CD1c-positive myeloid dendritic cell (primary cell): ENCODE measurements at regions not wholly inside any gene's neighbourhood (a gene's known extent, or its start where the extent isn't known, plus 50 kb on each side); places are given as distances from the start of the nearest gene placed in this dataset.
"Not testable (repeated sequence)": the region's sequence is repeated elsewhere in the genome, so short reads cannot be mapped to it uniquely, and the experiment has no call there.

ENCODE experiments used
- DNase-seq: peaks from one replicate; pipeline ENCODE4 v3.0.0-alpha.2; 2016; ENCODE audit errors: extremely low spot score

GRCh38 chr3:89747541-89748278 is 640.3 kb downstream of the EPHA3 start:
- not testable (repeated sequence) for DNase-seq

- no peak for DNase-seq
These were observed 655.0 kb downstream of the EPHA3 start for GRCh38 chr3:89762405-89762804.

GRCh38 chr3:89783341-89783927 is 676.0 kb downstream of the EPHA3 start:
- DNase-seq, result no peak

GRCh38 chr3:89787485-89787884 is 680.1 kb downstream of the EPHA3 start:
- DNase-seq, result no peak

GRCh38 chr3:89787979-89788378 is 680.6 kb downstream of the EPHA3 start:
- DNase-seq, result no peak

GRCh38 chr3:89795506-89795905 is 688.1 kb downstream of the EPHA3 start:
- DNase-seq, result no peak

- DNase-seq, result no peak
These were observed 695.5 kb downstream of the EPHA3 start for GRCh38 chr3:89802881-89803280.

GRCh38 chr3:89803711-89804110 is 696.3 kb downstream of the EPHA3 start:
- no peak for DNase-seq

- no peak for DNase-seq
These were observed 698.7 kb downstream of the EPHA3 start for GRCh38 chr3:89806166-89806565.

GRCh38 chr3:89808680-89809197 is 701.3 kb downstream of the EPHA3 start:
- no peak for DNase-seq

- no peak for DNase-seq
These were observed 706.1 kb downstream of the EPHA3 start for GRCh38 chr3:89813500-89813899.

- no peak for DNase-seq
These were observed 733.6 kb downstream of the EPHA3 start for GRCh38 chr3:89841041-89841440.

GRCh38 chr3:89845053-89845452 is 737.6 kb downstream of the EPHA3 start:
- DNase-seq, result no peak

GRCh38 chr3:89847955-89848354 is 740.5 kb downstream of the EPHA3 start:
- no peak for DNase-seq

GRCh38 chr3:89851974-89852621 is 744.7 kb downstream of the EPHA3 start:
- no peak for DNase-seq

GRCh38 chr3:89859757-89860156 is 752.3 kb downstream of the EPHA3 start:
- DNase-seq, result no peak

GRCh38 chr3:89867286-89867685 is 759.9 kb downstream of the EPHA3 start:
- DNase-seq, result no peak

GRCh38 chr3:89876116-89876515 is 768.7 kb downstream of the EPHA3 start:
- no peak for DNase-seq

- DNase-seq, result no peak
These were observed 769.8 kb downstream of the EPHA3 start for GRCh38 chr3:89877230-89877629.

- DNase-seq, result no peak
These were observed 782.0 kb downstream of the EPHA3 start for GRCh38 chr3:89889386-89889785.

- DNase-seq, result no peak
These were observed 801.3 kb downstream of the EPHA3 start for GRCh38 chr3:89908711-89909213.

GRCh38 chr3:89912031-89912430 is 804.6 kb downstream of the EPHA3 start:
- no peak for DNase-seq
